ENCODE measurements at regions not wholly inside any gene's neighbourhood (a gene's known extent, or its start where the extent isn't known, plus 50 kb on each side); places are given as distances from the start of the nearest gene placed in this dataset.

GRCh38 chr1:98221923-98222322, 301.1 kb upstream of the DPYD start:
- no peaks in the 10 kb centered on the region for H3K4me1 Mint-ChIP-seq (ENCODE audit: low read depth)
- intact Hi-C loops (cut with micrococcal nuclease), result no loop called here
- H3K27me3 Mint-ChIP-seq, result no peaks in the 10 kb centered on the region
- H3K36me3 Mint-ChIP-seq (ENCODE audit: low read depth), result no peaks in the 10 kb centered on the region
- H3K4me3 Mint-ChIP-seq, result no peak overlapping the region
- no peaks in the 10 kb centered on the region for H3K9me3 Mint-ChIP-seq
- H3K27ac Mint-ChIP-seq, result no peak overlapping the region

GRCh38 chr1:98217601-98218000, 296.8 kb upstream of the DPYD start:
- no peak overlapping the region for H3K27ac Mint-ChIP-seq
- H3K4me1 Mint-ChIP-seq (ENCODE audit: low read depth), result no peaks in the 10 kb centered on the region
- H3K27me3 Mint-ChIP-seq, result no peaks in the 10 kb centered on the region
- intact Hi-C loops (cut with micrococcal nuclease), result no loop called here
- H3K36me3 Mint-ChIP-seq (ENCODE audit: low read depth), result no peaks in the 10 kb centered on the region
- no peak overlapping the region for H3K4me3 Mint-ChIP-seq
- H3K9me3 Mint-ChIP-seq, result no peaks in the 10 kb centered on the region

DNA sequence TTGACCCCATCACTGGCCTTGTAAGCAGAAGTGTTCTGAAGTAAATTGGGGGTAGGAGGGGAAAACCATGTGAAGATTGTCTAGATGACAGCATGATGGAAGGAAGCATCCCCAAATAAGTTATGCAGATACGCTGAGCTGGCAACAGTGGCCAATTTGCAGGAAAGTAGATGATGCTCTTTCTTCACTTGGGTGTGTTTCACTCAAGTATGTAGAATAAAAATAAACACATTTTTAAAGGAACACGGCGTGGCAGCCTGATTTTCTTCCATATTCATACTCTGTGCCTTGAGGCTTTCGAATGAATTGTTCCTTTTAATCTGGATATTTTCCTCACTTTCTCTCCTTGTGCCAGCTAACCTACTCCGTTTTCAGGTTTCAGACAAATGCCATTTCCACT, 295.5 kb upstream of the DPYD start:
- Mint-ChIP-seq H3K4me1 (ENCODE audit: low read depth) (no peaks in the 10 kb centered on the region), H3K27ac (no peak overlapping the region), H3K9me3 (no peaks in the 10 kb centered on the region), H3K36me3 (ENCODE audit: low read depth) (no peaks in the 10 kb centered on the region), H3K27me3 (no peaks in the 10 kb centered on the region), H3K4me3 (no peak overlapping the region)
- intact Hi-C loops (cut with micrococcal nuclease), result no loop called here

GRCh38 chr1:98211271-98211845, 290.5 kb upstream of the DPYD start:
- Mint-ChIP-seq H3K27ac (no peak overlapping the region), H3K9me3 (no peaks in the 10 kb centered on the region)
- intact Hi-C loops (cut with micrococcal nuclease), result no loop called here

GRCh38 chr1:98210563-98210962, 289.7 kb upstream of the DPYD start:
- H3K36me3 Mint-ChIP-seq (ENCODE audit: low read depth), result no peaks in the 10 kb centered on the region
- intact Hi-C loops (cut with micrococcal nuclease), result no loop called here
- no peak overlapping the region for H3K4me3 Mint-ChIP-seq
- H3K27ac Mint-ChIP-seq, result no peak overlapping the region
- peaks cover 5% of the 10 kb centered on the region for H3K9me3 Mint-ChIP-seq
- H3K4me1 Mint-ChIP-seq (ENCODE audit: low read depth), result no peaks in the 10 kb centered on the region
- no peaks in the 10 kb centered on the region for H3K27me3 Mint-ChIP-seq

More at GRCh38 chr1:98211271-98211845, 290.5 kb upstream of the DPYD start:
- Mint-ChIP-seq H3K36me3 (ENCODE audit: low read depth) (no peaks in the 10 kb centered on the region), H3K4me1 (ENCODE audit: low read depth) (no peaks in the 10 kb centered on the region), H3K4me3 (no peak overlapping the region), H3K27me3 (no peaks in the 10 kb centered on the region)

- intact Hi-C loops (cut with micrococcal nuclease), result no loop called here
- no peaks in the 10 kb centered on the region for H3K4me1 Mint-ChIP-seq (ENCODE audit: low read depth)
- no peaks in the 10 kb centered on the region for H3K36me3 Mint-ChIP-seq (ENCODE audit: low read depth)
Observed at GRCh38 chr1:98210064-98210463, 289.2 kb upstream of the DPYD start.

DNA sequence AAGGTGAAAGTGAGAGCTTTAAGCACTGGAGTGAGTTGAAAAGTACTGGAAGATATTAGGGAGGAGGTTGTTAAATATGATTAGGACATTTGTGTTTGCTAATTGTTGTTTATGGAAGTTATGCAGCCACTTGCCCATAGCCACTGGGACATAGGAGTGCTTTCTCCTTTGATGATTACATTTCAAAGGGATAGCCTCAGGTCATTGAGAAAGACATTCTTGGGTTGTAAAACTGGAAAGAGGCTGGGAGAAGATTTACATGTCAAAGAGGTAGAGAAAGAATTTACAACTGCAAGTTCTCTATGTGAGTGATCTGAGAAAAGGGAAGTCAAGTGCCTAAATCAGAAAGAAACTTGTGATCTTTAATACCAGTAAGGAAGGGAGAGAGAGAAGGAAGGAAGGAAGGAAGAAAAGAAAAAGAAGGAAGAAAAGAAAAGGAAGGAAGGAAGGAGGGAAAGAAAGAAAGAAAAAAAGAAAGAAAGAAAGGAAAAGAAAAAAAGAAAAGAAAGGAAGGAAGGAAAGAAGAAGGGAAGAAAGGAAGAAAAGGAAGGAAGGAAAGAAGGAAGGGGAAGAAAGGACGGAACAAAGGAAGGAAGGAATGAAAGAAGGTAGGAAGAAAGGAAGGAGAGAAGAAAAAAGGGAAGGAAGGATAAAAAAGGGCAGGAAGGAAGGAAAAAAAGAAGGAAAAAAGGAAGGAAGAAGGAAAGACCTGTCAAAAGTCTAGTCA, 284.6 kb upstream of the DPYD start:
- H3K4me1 Mint-ChIP-seq (ENCODE audit: low read depth), result no peaks in the 10 kb centered on the region
- H3K36me3 Mint-ChIP-seq (ENCODE audit: low read depth), result no peaks in the 10 kb centered on the region
- intact Hi-C loops (cut with micrococcal nuclease), result no loop called here
- no peak overlapping the region for H3K4me3 Mint-ChIP-seq
- no peak overlapping the region for H3K27ac Mint-ChIP-seq
- no peaks in the 10 kb centered on the region for H3K27me3 Mint-ChIP-seq
- H3K9me3 Mint-ChIP-seq, result peaks cover 11% of the 10 kb centered on the region

More at GRCh38 chr1:98210064-98210463, 289.2 kb upstream of the DPYD start:
- no peaks in the 10 kb centered on the region for H3K27me3 Mint-ChIP-seq
- H3K9me3 Mint-ChIP-seq, result peaks cover 10% of the 10 kb centered on the region
- no peak overlapping the region for H3K27ac Mint-ChIP-seq
- no peak overlapping the region for H3K4me3 Mint-ChIP-seq

DNA sequence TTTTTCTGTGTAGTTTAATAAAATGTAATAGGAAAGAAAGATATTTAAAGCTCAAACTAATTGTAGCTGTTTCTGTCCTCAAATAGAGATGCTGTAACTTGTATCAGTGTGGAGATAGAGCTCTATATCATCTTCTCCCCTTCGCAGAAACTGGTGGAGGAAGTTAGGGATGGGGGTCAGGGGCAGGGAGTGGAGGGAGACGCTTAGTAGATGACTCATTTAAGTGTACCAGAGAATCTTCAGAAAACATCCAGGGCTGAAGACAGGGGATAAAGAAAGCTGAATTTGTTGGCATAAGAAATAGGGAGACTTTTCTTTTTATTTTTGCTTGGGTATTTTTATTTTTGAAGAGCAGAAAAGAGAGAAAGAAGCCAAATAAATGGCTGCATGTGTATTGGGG, 282.6 kb upstream of the DPYD start:
- Mint-ChIP-seq H3K27ac (no peak overlapping the region), H3K36me3 (ENCODE audit: low read depth) (no peaks in the 10 kb centered on the region), H3K4me1 (ENCODE audit: low read depth) (no peaks in the 10 kb centered on the region), H3K9me3 (peaks cover 11% of the 10 kb centered on the region), H3K27me3 (no peaks in the 10 kb centered on the region), H3K4me3 (no peak overlapping the region)
- intact Hi-C loops (cut with micrococcal nuclease), result no loop called here

DNA sequence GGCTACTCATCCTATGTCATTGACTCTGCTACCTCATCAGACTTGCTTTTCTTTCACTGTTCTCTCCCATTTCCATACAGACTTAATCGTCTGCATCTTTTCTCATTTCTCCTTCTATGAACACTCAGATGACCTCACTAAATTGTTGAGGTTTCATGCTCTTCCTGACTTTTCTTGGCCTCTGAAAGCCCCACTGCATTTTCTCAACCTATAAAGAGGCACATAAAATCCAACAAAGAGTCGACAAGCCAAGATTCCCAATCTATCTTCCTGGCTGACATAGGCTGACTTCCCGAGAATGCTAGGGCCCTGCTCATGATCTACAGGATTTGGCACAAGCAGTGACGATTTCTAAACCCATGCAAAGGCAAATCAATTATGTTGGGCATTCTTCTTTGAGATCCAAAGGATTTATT, 280.8 kb upstream of the DPYD start:
- no peaks in the 10 kb centered on the region for H3K36me3 Mint-ChIP-seq (ENCODE audit: low read depth)

GRCh38 chr1:98197356-98197755, 276.5 kb upstream of the DPYD start:
- no peak overlapping the region for H3K4me3 Mint-ChIP-seq
- H3K36me3 Mint-ChIP-seq (ENCODE audit: low read depth), result no peaks in the 10 kb centered on the region
- intact Hi-C loops (cut with micrococcal nuclease), result no loop called here
- no peak overlapping the region for H3K27ac Mint-ChIP-seq
- H3K27me3 Mint-ChIP-seq, result no peaks in the 10 kb centered on the region
- H3K4me1 Mint-ChIP-seq (ENCODE audit: low read depth), result peaks cover 7% of the 10 kb centered on the region
- no peaks in the 10 kb centered on the region for H3K9me3 Mint-ChIP-seq

More for the DNA sequence above, 280.8 kb upstream of the DPYD start:
- peaks cover 11% of the 10 kb centered on the region for H3K9me3 Mint-ChIP-seq
- H3K4me3 Mint-ChIP-seq, result no peak overlapping the region
- H3K27ac Mint-ChIP-seq, result no peak overlapping the region
- H3K4me1 Mint-ChIP-seq (ENCODE audit: low read depth), result peaks cover 7% of the 10 kb centered on the region
- intact Hi-C loops (cut with micrococcal nuclease), result no loop called here
- no peaks in the 10 kb centered on the region for H3K27me3 Mint-ChIP-seq

- intact Hi-C loops (cut with micrococcal nuclease), result no loop called here
- no peak overlapping the region for H3K4me3 Mint-ChIP-seq
- H3K27me3 Mint-ChIP-seq, result no peaks in the 10 kb centered on the region
- H3K36me3 Mint-ChIP-seq (ENCODE audit: low read depth), result no peaks in the 10 kb centered on the region
- H3K4me1 Mint-ChIP-seq (ENCODE audit: low read depth), result peaks cover 7% of the 10 kb centered on the region
- no peaks in the 10 kb centered on the region for H3K9me3 Mint-ChIP-seq
- no peak overlapping the region for H3K27ac Mint-ChIP-seq
Observed at GRCh38 chr1:98196012-98196411, 275.2 kb upstream of the DPYD start.

- no peak overlapping the region for H3K4me3 Mint-ChIP-seq
- intact Hi-C loops (cut with micrococcal nuclease), result no loop called here
- H3K9me3 Mint-ChIP-seq, result no peaks in the 10 kb centered on the region
- no peaks in the 10 kb centered on the region for H3K36me3 Mint-ChIP-seq (ENCODE audit: low read depth)
- H3K27ac Mint-ChIP-seq, result no peak overlapping the region
- H3K27me3 Mint-ChIP-seq, result no peaks in the 10 kb centered on the region
- H3K4me1 Mint-ChIP-seq (ENCODE audit: low read depth), result peaks cover 6% of the 10 kb centered on the region
Observed at GRCh38 chr1:98188774-98189173, 267.9 kb upstream of the DPYD start.

GRCh38 chr1:98184856-98185255, 264.0 kb upstream of the DPYD start:
- intact Hi-C loops (cut with micrococcal nuclease), result no loop called here
- no peaks in the 10 kb centered on the region for H3K27me3 Mint-ChIP-seq
- H3K9me3 Mint-ChIP-seq, result no peaks in the 10 kb centered on the region
- peaks cover 6% of the 10 kb centered on the region for H3K4me1 Mint-ChIP-seq (ENCODE audit: low read depth)
- H3K4me3 Mint-ChIP-seq, result no peak overlapping the region
- H3K36me3 Mint-ChIP-seq (ENCODE audit: low read depth), result no peaks in the 10 kb centered on the region
- H3K27ac Mint-ChIP-seq, result no peak overlapping the region

GRCh38 chr1:98181036-98181764, 260.4 kb upstream of the DPYD start:
- Mint-ChIP-seq H3K27ac (no peak overlapping the region), H3K4me1 (ENCODE audit: low read depth) (peaks cover 6% of the 10 kb centered on the region), H3K4me3 (no peak overlapping the region), H3K36me3 (ENCODE audit: low read depth) (no peaks in the 10 kb centered on the region), H3K27me3 (no peaks in the 10 kb centered on the region), H3K9me3 (no peaks in the 10 kb centered on the region)
- intact Hi-C loops (cut with micrococcal nuclease), result no loop called here
